Hepatocyte (in vitro differentiated cells): ENCODE measurements at regions not wholly inside any gene's neighbourhood (a gene's known extent, or its start where the extent isn't known, plus 50 kb on each side); places are given as distances from the start of the nearest gene placed in this dataset.

Experiments
- DNase-seq: peaks from one replicate; pipeline ENCODE4 v3.0.0-alpha.2; 2016; ENCODE audit warnings: low spot score
- H2AFZ ChIP-seq: fragments of 200-600 bp; sonication (generic); 2 replicates; pipeline ENCODE4 v1.6.0; 2016; ENCODE audit warnings: antibody characterized with exemption, mild to moderate bottlenecking
- H3K27ac ChIP-seq: fragments of 200-600 bp; sonication (generic); 2 replicates; pipeline ENCODE4 v1.5.1; 2016; ENCODE audit warnings: mild to moderate bottlenecking
- H3K27me3 ChIP-seq: fragments of 200-600 bp; sonication (generic); 2 replicates; pipeline ENCODE4 v1.6.1; 2016
- H3K36me3 ChIP-seq: fragments of 200-600 bp; sonication (generic); replicated peaks from 2 replicates; pipeline ENCODE4 v1.5.1; 2016; ENCODE audit warnings: low read depth; ENCODE audit not compliant: insufficient read depth
- H3K4me1 ChIP-seq: fragments of 200-600 bp; sonication (generic); 2 replicates; pipeline ENCODE4 v1.5.1; 2016; ENCODE audit warnings: mild to moderate bottlenecking, moderate library complexity; ENCODE audit not compliant: insufficient read depth
- H3K4me2 ChIP-seq: fragments of 200-600 bp; sonication (generic); 2 replicates; pipeline ENCODE4 v1.6.0; 2016
- H3K4me3 ChIP-seq: fragments of 200-600 bp; sonication (generic); 2 replicates; pipeline ENCODE4 v1.5.1; 2016; ENCODE audit warnings: mild to moderate bottlenecking
- H3K79me2 ChIP-seq: fragments of 200-600 bp; sonication (generic); 2 replicates; pipeline ENCODE4 v1.6.0; 2017; ENCODE audit warnings: mild to moderate bottlenecking
- H3K9me2 ChIP-seq: fragments of 200-600 bp; sonication (generic); replicated peaks from 2 replicates; pipeline ENCODE4 v1.6.0; 2017; ENCODE audit warnings: mild to moderate bottlenecking; ENCODE audit not compliant: insufficient read depth
- H3K9me3 ChIP-seq: fragments of 200-600 bp; sonication (generic); 2 replicates; pipeline ENCODE4 v1.5.1; 2016; ENCODE audit warnings: low read depth, mild to moderate bottlenecking
- H4K20me1 ChIP-seq: fragments of 200-600 bp; sonication (generic); 2 replicates; pipeline ENCODE4 v1.6.0; 2016; ENCODE audit warnings: mild to moderate bottlenecking; ENCODE audit not compliant: insufficient read depth, poor library complexity, severe bottlenecking
- EZH2 ChIP-seq: fragments of 200-600 bp; sonication (generic); IDR thresholded peaks from 2 replicates; pipeline ENCODE4 v1.6.1; 2016; ENCODE audit warnings: antibody characterized with exemption, mild to moderate bottlenecking, borderline replicate concordance
- EZH2phosphoT487 ChIP-seq: fragments of 200-600 bp; sonication (generic); IDR thresholded peaks from one replicate; pipeline ENCODE4 v1.6.1; 2018; ENCODE audit warnings: antibody characterized with exemption, mild to moderate bottlenecking, low read depth, moderate library complexity; ENCODE audit not compliant: unreplicated experiment, severe bottlenecking
- WGBS: methylation state at CpG from one replicate; pipeline ENCODE4 v1.1.6; 2016; ENCODE audit warnings: low lambda C conversion rate; ENCODE audit errors: missing lambda C conversion rate; 5-methylcytosine and 5-hydroxymethylcytosine counted together
- TF ChIP-seq, protein P1 (sequence below): fragments of 200-600 bp; sonication (generic); IDR thresholded peaks from 2 replicates; pipeline ENCODE4 v1.5.1; 2016; ENCODE audit warnings: antibody characterized with exemption, mild to moderate bottlenecking; ENCODE audit not compliant: poor library complexity

DNA sequence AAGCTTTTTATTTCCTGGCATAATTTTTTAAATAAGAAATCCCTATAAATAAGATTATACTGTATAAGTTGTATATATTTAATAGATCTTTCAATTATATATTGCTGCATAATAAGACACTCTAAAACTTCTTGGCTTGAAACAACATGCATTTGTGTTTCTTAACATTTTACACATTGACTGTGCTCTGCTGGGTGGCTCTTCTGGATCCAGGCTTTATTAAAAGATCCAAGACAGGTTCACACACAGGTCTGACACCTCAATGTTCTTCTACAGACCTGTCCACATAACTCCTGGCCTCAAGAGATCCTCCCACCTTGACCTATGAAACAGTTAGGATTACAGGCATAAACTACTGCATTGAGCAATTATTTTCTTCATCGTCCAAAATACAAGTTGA lies 77.6 kb upstream of the PCDH17 start:
- Histone ChIP-seq H2AFZ (no peak overlapping the region), H3K79me2 (no peaks in the 10 kb centered on the region), H3K36me3 (no peaks in the 10 kb centered on the region), H3K27me3 (no peaks in the 10 kb centered on the region), H3K4me1 (no peaks in the 10 kb centered on the region), H3K4me3 (no peak overlapping the region), H4K20me1 (no peaks in the 10 kb centered on the region), H3K9me2 (no peaks in the 10 kb centered on the region), H3K27ac (no peak overlapping the region), H3K4me2 (no peak overlapping the region), H3K9me3 (no peaks in the 10 kb centered on the region)
- WGBS = 98% methylated on average over 1 of the region's 1 CpG
- DNase-seq = no peak
- TF ChIP-seq, protein P1, sequence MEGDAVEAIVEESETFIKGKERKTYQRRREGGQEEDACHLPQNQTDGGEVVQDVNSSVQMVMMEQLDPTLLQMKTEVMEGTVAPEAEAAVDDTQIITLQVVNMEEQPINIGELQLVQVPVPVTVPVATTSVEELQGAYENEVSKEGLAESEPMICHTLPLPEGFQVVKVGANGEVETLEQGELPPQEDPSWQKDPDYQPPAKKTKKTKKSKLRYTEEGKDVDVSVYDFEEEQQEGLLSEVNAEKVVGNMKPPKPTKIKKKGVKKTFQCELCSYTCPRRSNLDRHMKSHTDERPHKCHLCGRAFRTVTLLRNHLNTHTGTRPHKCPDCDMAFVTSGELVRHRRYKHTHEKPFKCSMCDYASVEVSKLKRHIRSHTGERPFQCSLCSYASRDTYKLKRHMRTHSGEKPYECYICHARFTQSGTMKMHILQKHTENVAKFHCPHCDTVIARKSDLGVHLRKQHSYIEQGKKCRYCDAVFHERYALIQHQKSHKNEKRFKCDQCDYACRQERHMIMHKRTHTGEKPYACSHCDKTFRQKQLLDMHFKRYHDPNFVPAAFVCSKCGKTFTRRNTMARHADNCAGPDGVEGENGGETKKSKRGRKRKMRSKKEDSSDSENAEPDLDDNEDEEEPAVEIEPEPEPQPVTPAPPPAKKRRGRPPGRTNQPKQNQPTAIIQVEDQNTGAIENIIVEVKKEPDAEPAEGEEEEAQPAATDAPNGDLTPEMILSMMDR = no peak
- TF ChIP-seq EZH2phosphoT487 (no peak), EZH2 (no peak)

- TF ChIP-seq EZH2phosphoT487 = no peak
- TF ChIP-seq, protein P1 = peak; percentile 50
- Histone ChIP-seq H3K27ac (no peak overlapping the region), H4K20me1 (no peaks in the 10 kb centered on the region), H2AFZ (no peak overlapping the region), H3K9me2 (no peaks in the 10 kb centered on the region), H3K27me3 (no peaks in the 10 kb centered on the region), H3K4me3 (no peak overlapping the region), H3K4me2 (peak overlapping the region; percentile 26), H3K9me3 (no peaks in the 10 kb centered on the region), H3K79me2 (no peaks in the 10 kb centered on the region), H3K36me3 (no peaks in the 10 kb centered on the region), H3K4me1 (no peaks in the 10 kb centered on the region)
- peak; percentile 64 for DNase-seq
- 11% methylated on average over 4 of the region's 4 CpGs for WGBS
Observed at GRCh38 chr13:57558051-57558467, 73.5 kb upstream of the PCDH17 start.

- H2AFZ ChIP-seq = no peak overlapping the region
- H3K27me3 ChIP-seq = no peaks in the 10 kb centered on the region
- no peak overlapping the region for H3K27ac ChIP-seq
- WGBS = 59% methylated on average over 2 of the region's 2 CpGs
- H4K20me1 ChIP-seq = no peaks in the 10 kb centered on the region
- TF ChIP-seq, protein P1 = no peak
- TF ChIP-seq EZH2phosphoT487 = no peak
- TF ChIP-seq EZH2 = no peak
- no peaks in the 10 kb centered on the region for H3K9me2 ChIP-seq
- no peaks in the 10 kb centered on the region for H3K36me3 ChIP-seq
- no peak overlapping the region for H3K4me2 ChIP-seq
- H3K4me3 ChIP-seq = no peak overlapping the region
- no peak for DNase-seq
- H3K4me1 ChIP-seq = no peaks in the 10 kb centered on the region
- no peaks in the 10 kb centered on the region for H3K79me2 ChIP-seq
- no peaks in the 10 kb centered on the region for H3K9me3 ChIP-seq
Observed at GRCh38 chr13:57568865-57569264, 62.7 kb upstream of the PCDH17 start.

DNA sequence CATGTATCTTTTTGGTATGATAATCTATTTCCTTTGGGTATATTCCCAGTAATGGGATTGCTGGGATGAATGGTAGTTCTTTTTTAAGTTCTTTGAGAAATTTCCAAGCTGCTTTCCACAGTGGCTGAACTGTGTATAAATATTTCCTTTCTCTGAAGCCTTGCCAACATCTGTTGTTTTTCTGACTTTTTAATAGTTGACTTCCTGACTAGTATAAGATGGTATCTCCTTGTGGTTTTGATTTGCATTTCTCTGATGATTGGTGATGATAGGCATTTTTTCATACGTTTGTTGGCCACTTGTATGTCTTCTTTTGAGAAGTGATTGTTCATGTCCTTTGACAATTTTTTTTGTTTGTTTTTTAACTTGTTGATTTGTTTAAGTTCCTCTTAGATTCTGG lies 61.6 kb upstream of the PCDH17 start:
- no peak overlapping the region for H3K4me2 ChIP-seq
- TF ChIP-seq EZH2phosphoT487 (no peak), EZH2 (no peak)
- TF ChIP-seq, protein P1 = no peak
- 69% methylated on average over 1 of the region's 1 CpG for WGBS

More for the DNA sequence above, 61.6 kb upstream of the PCDH17 start:
- Histone ChIP-seq H4K20me1 (no peaks in the 10 kb centered on the region), H3K27ac (no peak overlapping the region), H3K9me2 (no peaks in the 10 kb centered on the region), H2AFZ (no peak overlapping the region), H3K79me2 (no peaks in the 10 kb centered on the region), H3K9me3 (no peaks in the 10 kb centered on the region), H3K27me3 (no peaks in the 10 kb centered on the region), H3K4me1 (no peaks in the 10 kb centered on the region), H3K36me3 (no peaks in the 10 kb centered on the region), H3K4me3 (no peak overlapping the region)
- no peak for DNase-seq
